Liver (tissue), 3 donors: ENCODE measurements at regions not wholly inside any gene's neighbourhood (a gene's known extent, or its start where the extent isn't known, plus 50 kb on each side); places are given as distances from the start of the nearest gene placed in this dataset.

Experiments used
- ATF3 ChIP-seq: IDR thresholded peaks from 2 replicates; pipeline ENCODE4 v1.6.1; 2016; ENCODE audit warnings: antibody characterized with exemption
- FOXA1 ChIP-seq: IDR thresholded peaks from 2 replicates; pipeline ENCODE4 v1.6.1; 2016; ENCODE audit warnings: antibody characterized with exemption
- GABPA ChIP-seq, 2 donors: IDR thresholded peaks in 1 of 2; conservative IDR thresholded peaks in 1 of 2; 2 replicates each; pipeline ENCODE4 v1.6.1; 2016; ENCODE audit warnings: antibody characterized with exemption in 2 of 2, mild to moderate bottlenecking in 1 of 2, moderate library complexity in 1 of 2
- JUND ChIP-seq, 2 donors: IDR thresholded peaks; 2 replicates each; pipeline ENCODE4 v1.6.1; 2016; ENCODE audit warnings: antibody characterized with exemption in 2 of 2
- RAD21 ChIP-seq, 2 donors: IDR thresholded peaks; 2 replicates each; pipeline ENCODE4 v1.6.1; 2016; ENCODE audit warnings: antibody characterized with exemption in 2 of 2, mild to moderate bottlenecking in 2 of 2
- RXRA ChIP-seq, 2 donors: IDR thresholded peaks; 2 replicates each; pipeline ENCODE4 v1.6.1; 2017 to 2018; ENCODE audit warnings: antibody characterized with exemption in 2 of 2, mild to moderate bottlenecking in 1 of 2
- YY1 ChIP-seq: IDR thresholded peaks from 2 replicates; pipeline ENCODE4 v1.6.1; 2016; ENCODE audit warnings: antibody characterized with exemption, mild to moderate bottlenecking
- ZBTB33 ChIP-seq: IDR thresholded peaks from 2 replicates; pipeline ENCODE4 v1.6.1; 2016; ENCODE audit warnings: antibody characterized with exemption
- TF ChIP-seq, protein P1 (sequence below): fragments of 150-350 bp; IDR thresholded peaks from 2 replicates; pipeline ENCODE4 v1.5.1; 2017; ENCODE audit warnings: improper control_type of control experiment, low read depth, low read length; ENCODE audit not compliant: missing input control
- TF ChIP-seq, protein P2 (sequence below): IDR thresholded peaks from 2 replicates; pipeline ENCODE4 v1.6.1; 2016; ENCODE audit warnings: antibody characterized with exemption, mild to moderate bottlenecking
- TF ChIP-seq, protein P3 (sequence below): IDR thresholded peaks from 2 replicates; pipeline ENCODE4 v1.6.1; 2016; ENCODE audit warnings: antibody characterized with exemption
- donor health status: healthy.
- donor health status: healthy.

DNA sequence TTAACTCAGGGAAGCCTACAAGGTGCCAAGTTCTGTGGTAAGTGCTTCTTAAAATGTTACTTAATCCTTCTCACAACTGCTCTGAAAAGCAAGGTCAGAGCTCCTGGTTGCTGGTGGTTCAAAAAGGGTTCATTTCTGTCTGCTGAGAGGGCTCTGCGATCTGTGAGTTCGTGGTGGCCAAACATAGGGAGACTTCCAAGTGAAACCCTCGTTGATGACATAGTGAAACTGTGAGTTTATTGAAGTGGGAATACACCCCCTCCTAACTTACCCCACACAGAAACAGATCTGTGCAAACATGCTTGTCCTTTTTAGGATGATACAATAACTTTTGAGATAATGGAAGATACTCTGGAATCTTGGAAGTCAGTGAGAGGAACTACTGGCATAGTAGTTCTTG lies 164.8 kb upstream of the PGRMC2 start:
- TF ChIP-seq, protein P1, sequence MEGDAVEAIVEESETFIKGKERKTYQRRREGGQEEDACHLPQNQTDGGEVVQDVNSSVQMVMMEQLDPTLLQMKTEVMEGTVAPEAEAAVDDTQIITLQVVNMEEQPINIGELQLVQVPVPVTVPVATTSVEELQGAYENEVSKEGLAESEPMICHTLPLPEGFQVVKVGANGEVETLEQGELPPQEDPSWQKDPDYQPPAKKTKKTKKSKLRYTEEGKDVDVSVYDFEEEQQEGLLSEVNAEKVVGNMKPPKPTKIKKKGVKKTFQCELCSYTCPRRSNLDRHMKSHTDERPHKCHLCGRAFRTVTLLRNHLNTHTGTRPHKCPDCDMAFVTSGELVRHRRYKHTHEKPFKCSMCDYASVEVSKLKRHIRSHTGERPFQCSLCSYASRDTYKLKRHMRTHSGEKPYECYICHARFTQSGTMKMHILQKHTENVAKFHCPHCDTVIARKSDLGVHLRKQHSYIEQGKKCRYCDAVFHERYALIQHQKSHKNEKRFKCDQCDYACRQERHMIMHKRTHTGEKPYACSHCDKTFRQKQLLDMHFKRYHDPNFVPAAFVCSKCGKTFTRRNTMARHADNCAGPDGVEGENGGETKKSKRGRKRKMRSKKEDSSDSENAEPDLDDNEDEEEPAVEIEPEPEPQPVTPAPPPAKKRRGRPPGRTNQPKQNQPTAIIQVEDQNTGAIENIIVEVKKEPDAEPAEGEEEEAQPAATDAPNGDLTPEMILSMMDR: no peak
- TF ChIP-seq, protein P2, sequence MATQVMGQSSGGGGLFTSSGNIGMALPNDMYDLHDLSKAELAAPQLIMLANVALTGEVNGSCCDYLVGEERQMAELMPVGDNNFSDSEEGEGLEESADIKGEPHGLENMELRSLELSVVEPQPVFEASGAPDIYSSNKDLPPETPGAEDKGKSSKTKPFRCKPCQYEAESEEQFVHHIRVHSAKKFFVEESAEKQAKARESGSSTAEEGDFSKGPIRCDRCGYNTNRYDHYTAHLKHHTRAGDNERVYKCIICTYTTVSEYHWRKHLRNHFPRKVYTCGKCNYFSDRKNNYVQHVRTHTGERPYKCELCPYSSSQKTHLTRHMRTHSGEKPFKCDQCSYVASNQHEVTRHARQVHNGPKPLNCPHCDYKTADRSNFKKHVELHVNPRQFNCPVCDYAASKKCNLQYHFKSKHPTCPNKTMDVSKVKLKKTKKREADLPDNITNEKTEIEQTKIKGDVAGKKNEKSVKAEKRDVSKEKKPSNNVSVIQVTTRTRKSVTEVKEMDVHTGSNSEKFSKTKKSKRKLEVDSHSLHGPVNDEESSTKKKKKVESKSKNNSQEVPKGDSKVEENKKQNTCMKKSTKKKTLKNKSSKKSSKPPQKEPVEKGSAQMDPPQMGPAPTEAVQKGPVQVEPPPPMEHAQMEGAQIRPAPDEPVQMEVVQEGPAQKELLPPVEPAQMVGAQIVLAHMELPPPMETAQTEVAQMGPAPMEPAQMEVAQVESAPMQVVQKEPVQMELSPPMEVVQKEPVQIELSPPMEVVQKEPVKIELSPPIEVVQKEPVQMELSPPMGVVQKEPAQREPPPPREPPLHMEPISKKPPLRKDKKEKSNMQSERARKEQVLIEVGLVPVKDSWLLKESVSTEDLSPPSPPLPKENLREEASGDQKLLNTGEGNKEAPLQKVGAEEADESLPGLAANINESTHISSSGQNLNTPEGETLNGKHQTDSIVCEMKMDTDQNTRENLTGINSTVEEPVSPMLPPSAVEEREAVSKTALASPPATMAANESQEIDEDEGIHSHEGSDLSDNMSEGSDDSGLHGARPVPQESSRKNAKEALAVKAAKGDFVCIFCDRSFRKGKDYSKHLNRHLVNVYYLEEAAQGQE: no peak
- TF ChIP-seq JUND (IDR thresholded peaks at IDR 0.05): no peak
- TF ChIP-seq YY1: no peak
- TF ChIP-seq GABPA (IDR thresholded peaks at IDR 0.05 in 1 of 2, conservative IDR thresholded peaks at IDR 0.05 in 1 of 2): no peak
- no peak for TF ChIP-seq RAD21 (IDR thresholded peaks at IDR 0.05)
- no peak for TF ChIP-seq ZBTB33
- TF ChIP-seq, protein P3, sequence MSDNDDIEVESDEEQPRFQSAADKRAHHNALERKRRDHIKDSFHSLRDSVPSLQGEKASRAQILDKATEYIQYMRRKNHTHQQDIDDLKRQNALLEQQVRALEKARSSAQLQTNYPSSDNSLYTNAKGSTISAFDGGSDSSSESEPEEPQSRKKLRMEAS: no peak
- TF ChIP-seq RXRA (IDR thresholded peaks at IDR 0.05): no peak
- TF ChIP-seq ATF3: no peak
- no peak for TF ChIP-seq FOXA1
